T-helper 2 cell treated with Interferon-gamma antibody and Interleukin-4, amounts not matched to agents 100 ng/mL and 5 ng/mL, for 36 hours (primary cell): ENCODE measurements at regions not wholly inside any gene's neighbourhood (a gene's known extent, or its start where the extent isn't known, plus 50 kb on each side); places are given as distances from the start of the nearest gene placed in this dataset.
"Not testable (repeated sequence)": the region's sequence is repeated elsewhere in the genome, so short reads cannot be mapped to it uniquely, and the experiment has no call there.

Source experiments
- intact Hi-C: fragments of 100-400 bp; cut with micrococcal nuclease; formaldehyde crosslinking; loops from one replicate; pipeline ENCODE4 v1.15.1; 2023

GRCh38 chr7:66502230-66503035, 126.2 kb upstream of the KCTD7 start:
- intact Hi-C loops, result no loop called here

GRCh38 chr7:66503036-66503370, 125.7 kb upstream of the KCTD7 start:
- intact Hi-C loops, result no loop called here

- intact Hi-C loops, result no loop called here
Measured at GRCh38 chr7:66503551-66504031, 125.1 kb upstream of the KCTD7 start.

- intact Hi-C loops, result no loop called here
Measured at GRCh38 chr7:66504131-66504530, 124.5 kb upstream of the KCTD7 start.

GRCh38 chr7:66505009-66505408, 123.7 kb upstream of the KCTD7 start:
- intact Hi-C loops, result no loop called here

- intact Hi-C loops, result no loop called here
Measured at GRCh38 chr7:66505531-66506451, 122.9 kb upstream of the KCTD7 start.

GRCh38 chr7:66506703-66507102, 122.0 kb upstream of the KCTD7 start:
- intact Hi-C loops, result not testable (repeated sequence)

GRCh38 chr7:66507764-66508296, 120.9 kb upstream of the KCTD7 start:
- intact Hi-C loops, result no loop called here

GRCh38 chr7:66508431-66508830, 120.2 kb upstream of the KCTD7 start:
- intact Hi-C loops, result no loop called here

GRCh38 chr7:66514050-66514449, 114.6 kb upstream of the KCTD7 start:
- intact Hi-C loops, result no loop called here

GRCh38 chr7:66517212-66517909, 111.3 kb upstream of the KCTD7 start:
- intact Hi-C loops, result no loop called here

- intact Hi-C loops, result no loop called here
Measured at GRCh38 chr7:66518151-66518691, 110.5 kb upstream of the KCTD7 start.

- intact Hi-C loops, result no loop called here
Measured at GRCh38 chr7:66521675-66522074, 107.0 kb upstream of the KCTD7 start.

- intact Hi-C loops, result no loop called here
Measured at GRCh38 chr7:66522518-66522917, 106.2 kb upstream of the KCTD7 start.

GRCh38 chr7:66523409-66523808, 105.3 kb upstream of the KCTD7 start:
- intact Hi-C loops, result no loop called here

- intact Hi-C loops, result no loop called here
Measured at GRCh38 chr7:66524738-66525137, 103.9 kb upstream of the KCTD7 start.

- intact Hi-C loops, result not testable (repeated sequence)
Measured at GRCh38 chr7:66526782-66527181, 101.9 kb upstream of the KCTD7 start.

- intact Hi-C loops, result no loop called here
Measured at GRCh38 chr7:66528652-66529051, 100.0 kb upstream of the KCTD7 start.

GRCh38 chr7:66529883-66530610, 98.6 kb upstream of the KCTD7 start:
- intact Hi-C loops, result no loop called here
